GM18873 (cell line): ENCODE measurements at regions not wholly inside any gene's neighbourhood (a gene's known extent, or its start where the extent isn't known, plus 50 kb on each side); places are given as distances from the start of the nearest gene placed in this dataset.

Experiments
- ATAC-seq: cut with Tn5 transposase; IDR thresholded peaks from one replicate; pipeline ENCODE4 v1.9.1; 2021; ENCODE audit warnings: mild to moderate bottlenecking, moderate library complexity, moderate number of reproducible peaks; ENCODE audit not compliant: unreplicated experiment, low FRiP score

- no peak for ATAC-seq
These were observed 401.3 kb downstream of the PCDH17 start for GRCh38 chr13:58032676-58033460.

- no peak for ATAC-seq
These were observed 412.4 kb downstream of the PCDH17 start for GRCh38 chr13:58043971-58044370.

GRCh38 chr13:58048670-58049069 lies 417.1 kb downstream of the PCDH17 start:
- no peak for ATAC-seq

GRCh38 chr13:58051396-58051795 lies 419.9 kb downstream of the PCDH17 start:
- no peak for ATAC-seq

- ATAC-seq = no peak
These were observed 420.3 kb downstream of the PCDH17 start for GRCh38 chr13:58051807-58052375.

- no peak for ATAC-seq
These were observed 424.9 kb downstream of the PCDH17 start for GRCh38 chr13:58056426-58056825.

GRCh38 chr13:58059624-58060023 lies 428.1 kb downstream of the PCDH17 start:
- no peak for ATAC-seq

GRCh38 chr13:58080806-58081205 lies 449.3 kb downstream of the PCDH17 start:
- ATAC-seq = no peak

GRCh38 chr13:58081301-58081820 lies 449.8 kb downstream of the PCDH17 start:
- ATAC-seq = no peak

GRCh38 chr13:58083064-58083463 lies 451.5 kb downstream of the PCDH17 start:
- no peak for ATAC-seq

GRCh38 chr13:58085274-58085673 lies 453.7 kb downstream of the PCDH17 start:
- no peak for ATAC-seq

- no peak for ATAC-seq
These were observed 454.3 kb downstream of the PCDH17 start for GRCh38 chr13:58085819-58086218.

GRCh38 chr13:58087566-58087965 lies 456.0 kb downstream of the PCDH17 start:
- ATAC-seq = no peak

GRCh38 chr13:58093394-58093793 lies 461.9 kb downstream of the PCDH17 start:
- no peak for ATAC-seq

- no peak for ATAC-seq
These were observed 466.3 kb downstream of the PCDH17 start for GRCh38 chr13:58097831-58098230.

GRCh38 chr13:58119351-58119750 lies 487.8 kb downstream of the PCDH17 start:
- no peak for ATAC-seq

GRCh38 chr13:58119804-58120203 lies 488.3 kb downstream of the PCDH17 start:
- no peak for ATAC-seq

GRCh38 chr13:58126496-58126895 lies 495.0 kb downstream of the PCDH17 start:
- no peak for ATAC-seq

- no peak for ATAC-seq
These were observed 502.5 kb downstream of the PCDH17 start for GRCh38 chr13:58134012-58134411.

GRCh38 chr13:58134525-58134924 lies 503.0 kb downstream of the PCDH17 start:
- ATAC-seq = no peak

GRCh38 chr13:58142952-58143351 lies 511.4 kb downstream of the PCDH17 start:
- ATAC-seq = no peak

- no peak for ATAC-seq
These were observed 513.1 kb downstream of the PCDH17 start for GRCh38 chr13:58144616-58145015.
